Hindlimb muscle (tissue), 1 donor: ENCODE measurements at regions not wholly inside any gene's neighbourhood (a gene's known extent, or its start where the extent isn't known, plus 50 kb on each side); places are given as distances from the start of the nearest gene placed in this dataset.
A peak's percentile ranks its signal among the peaks of the same experiment; 100 is the strongest.

ENCODE experiments used
- DNase-seq: peaks from one replicate; pipeline ENCODE4 v3.0.0-alpha.2; 2013

- DNase-seq = no peak
These were observed 163.4 kb upstream of the DAB2 start for GRCh38 chr5:39588179-39588578.

- DNase-seq = no peak
These were observed 162.9 kb upstream of the DAB2 start for GRCh38 chr5:39587675-39588074.

GRCh38 chr5:39586185-39586584 is 161.4 kb upstream of the DAB2 start:
- DNase-seq = no peak

GRCh38 chr5:39584927-39585326 is 160.1 kb upstream of the DAB2 start:
- DNase-seq = no peak

- DNase-seq = peak; percentile 63
These were observed 156.1 kb upstream of the DAB2 start for GRCh38 chr5:39580702-39581453.

- no peak for DNase-seq
These were observed 155.0 kb upstream of the DAB2 start for GRCh38 chr5:39579750-39580149.

GRCh38 chr5:39578887-39579497 is 154.2 kb upstream of the DAB2 start:
- DNase-seq = no peak

- no peak for DNase-seq
These were observed 152.7 kb upstream of the DAB2 start for GRCh38 chr5:39577529-39577928.

- DNase-seq = peak; percentile 57
These were observed 145.7 kb upstream of the DAB2 start for GRCh38 chr5:39570403-39571027.

- no peak for DNase-seq
These were observed 145.1 kb upstream of the DAB2 start for GRCh38 chr5:39569857-39570256.

GRCh38 chr5:39566891-39567290 is 142.1 kb upstream of the DAB2 start:
- DNase-seq = no peak

- no peak for DNase-seq
These were observed 141.2 kb upstream of the DAB2 start for GRCh38 chr5:39566029-39566428.

GRCh38 chr5:39561421-39561820 is 136.6 kb upstream of the DAB2 start:
- no peak for DNase-seq

GRCh38 chr5:39560726-39561125 is 135.9 kb upstream of the DAB2 start:
- DNase-seq = no peak

- DNase-seq = no peak
These were observed 135.1 kb upstream of the DAB2 start for GRCh38 chr5:39559923-39560322.

- peak; percentile 49 for DNase-seq
These were observed 133.8 kb upstream of the DAB2 start for GRCh38 chr5:39558541-39558940.

GRCh38 chr5:39555788-39556187 is 131.0 kb upstream of the DAB2 start:
- no peak for DNase-seq

GRCh38 chr5:39547553-39548154 is 122.9 kb upstream of the DAB2 start:
- peak; percentile 94 for DNase-seq

- DNase-seq = no peak
These were observed 120.2 kb upstream of the DAB2 start for GRCh38 chr5:39544941-39545340.

GRCh38 chr5:39543335-39543734 is 118.6 kb upstream of the DAB2 start:
- no peak for DNase-seq

- no peak for DNase-seq
These were observed 117.9 kb upstream of the DAB2 start for GRCh38 chr5:39542511-39543285.

GRCh38 chr5:39541920-39542319 is 117.1 kb upstream of the DAB2 start:
- no peak for DNase-seq

- DNase-seq = no peak
These were observed 114.7 kb upstream of the DAB2 start for GRCh38 chr5:39539470-39539869.
